HepG2 (cell line): ENCODE measurements at regions not wholly inside any gene's neighbourhood (a gene's known extent, or its start where the extent isn't known, plus 50 kb on each side); places are given as distances from the start of the nearest gene placed in this dataset.
A peak's percentile ranks its signal among the peaks of the same experiment; 100 is the strongest.

Experiments used
- ASH2L ChIP-seq: fragments of 300-600, 200-600 bp; sonication (generic); IDR thresholded peaks from 2 replicates; pipeline ENCODE4 v1.7.0; 2017; ENCODE audit warnings: low read depth, mild to moderate bottlenecking, moderate library complexity, mixed read lengths, low read length; ENCODE audit not compliant: insufficient read length
- CEBPB ChIP-seq: IDR thresholded peaks from 2 replicates; pipeline ENCODE4 v1.6.1; 2011; ENCODE audit warnings: low read depth, low read length, improper control_type of control experiment, borderline replicate concordance
- CHD2 ChIP-seq: IDR thresholded peaks from 2 replicates; pipeline ENCODE4 v1.6.1; 2011; ENCODE audit warnings: low read depth, low read length, improper control_type of control experiment
- CREB1 ChIP-seq, 2 experiments: fragments of 450-650 bp in 1 of 2; IDR thresholded peaks; 2 replicates each; pipeline ENCODE4 v1.6.1; 2016 to 2017; ENCODE audit warnings: control low read depth in 1 of 2, mild to moderate bottlenecking in 1 of 2, missing compliant biosample characterization in 1 of 2, missing genetic modification characterization in 1 of 2
- DDIT3 ChIP-seq: sonication (generic); formaldehyde crosslinking; IDR thresholded peaks from 2 replicates; pipeline ENCODE4 v1.4.0; 2020; ENCODE audit warnings: mild to moderate bottlenecking, missing genetic modification reagents
- EHMT2 ChIP-seq: fragments of 200-600 bp; sonication (generic); IDR thresholded peaks from 2 replicates; pipeline ENCODE4 v1.7.0; 2017; ENCODE audit warnings: antibody characterized with exemption, low read depth, low read length, borderline replicate concordance
- EP300 ChIP-seq, 3 experiments: sonication (generic) in 1 of 3; formaldehyde crosslinking in 1 of 3; IDR thresholded peaks; 2 replicates each; pipeline versions ENCODE4 v1.5.1 to v1.6.1; 2011 to 2020; ENCODE audit warnings: low read depth in 2 of 3, low read length in 2 of 3, borderline replicate concordance in 1 of 3, improper control_type of control experiment in 1 of 3, mild to moderate bottlenecking in 1 of 3, missing genetic modification reagents in 1 of 3, moderate library complexity in 1 of 3
- GATAD1 ChIP-seq: IDR thresholded peaks from 2 replicates; pipeline ENCODE4 v1.6.1; 2016; ENCODE audit warnings: missing genetic modification reagents, missing compliant biosample characterization
- GATAD2A ChIP-seq: IDR thresholded peaks from 2 replicates; pipeline ENCODE4 v1.6.1; 2016
- GZF1 ChIP-seq: sonication (generic); formaldehyde crosslinking; IDR thresholded peaks from 2 replicates; pipeline ENCODE4 v1.5.1; 2020; ENCODE audit warnings: mild to moderate bottlenecking, missing genetic modification reagents
- HNF1B ChIP-seq: sonication (generic); formaldehyde crosslinking; IDR thresholded peaks from 2 replicates; pipeline ENCODE4 v1.5.1; 2020; ENCODE audit warnings: mild to moderate bottlenecking, moderate library complexity, missing genetic modification reagents
- ISL2 ChIP-seq: sonication (generic); formaldehyde crosslinking; IDR thresholded peaks from 2 replicates; pipeline ENCODE4 v1.5.0; 2020; ENCODE audit warnings: missing genetic modification reagents
- KMT2A ChIP-seq: sonication (generic); formaldehyde crosslinking; IDR thresholded peaks from 2 replicates; pipeline ENCODE4 v1.4.0; 2020; ENCODE audit warnings: missing genetic modification reagents
- MAX ChIP-seq: IDR thresholded peaks from 2 replicates; pipeline ENCODE4 v1.6.1; 2012; ENCODE audit warnings: inconsistent platforms
- NAIF1 ChIP-seq: sonication (generic); formaldehyde crosslinking; IDR thresholded peaks from 2 replicates; pipeline ENCODE4 v1.5.0; 2020; ENCODE audit warnings: mild to moderate bottlenecking, missing genetic modification reagents, borderline replicate concordance
- NCOR1 ChIP-seq: fragments of 200-600 bp; sonication (generic); IDR thresholded peaks from 2 replicates; pipeline ENCODE4 v1.7.0; 2017; ENCODE audit warnings: antibody characterized with exemption, low read length, borderline replicate concordance
- NFYC ChIP-seq: IDR thresholded peaks from 2 replicates; pipeline ENCODE4 v1.6.1; 2016; ENCODE audit warnings: missing genetic modification reagents, missing compliant biosample characterization
- NR1H2 ChIP-seq: sonication (generic); formaldehyde crosslinking; IDR thresholded peaks from 2 replicates; pipeline ENCODE4 v1.8.1; 2022; ENCODE audit warnings: low read depth, missing genetic modification reagents, borderline replicate concordance
- SIX1 ChIP-seq: sonication (generic); formaldehyde crosslinking; IDR thresholded peaks from 2 replicates; pipeline ENCODE4 v1.4.0; 2020; ENCODE audit warnings: missing genetic modification reagents, borderline replicate concordance
- SPEN ChIP-seq: sonication (generic); formaldehyde crosslinking; IDR thresholded peaks from 2 replicates; pipeline ENCODE4 v1.5.1; 2020; ENCODE audit warnings: low read depth, mild to moderate bottlenecking, missing genetic modification reagents
- ZBTB14 ChIP-seq: sonication (generic); formaldehyde crosslinking; IDR thresholded peaks from 2 replicates; pipeline ENCODE4 v1.4.0; 2020; ENCODE audit warnings: missing genetic modification reagents
- ZBTB34 ChIP-seq: sonication (generic); formaldehyde crosslinking; IDR thresholded peaks from 2 replicates; pipeline ENCODE4 v1.8.0; 2022; ENCODE audit warnings: mild to moderate bottlenecking, missing genetic modification reagents
- ZNF282 ChIP-seq: fragments of 450-650 bp; IDR thresholded peaks from 2 replicates; pipeline ENCODE4 v1.6.1; 2018; ENCODE audit not compliant: partially characterized antibody
- ZNF329 ChIP-seq: sonication (generic); formaldehyde crosslinking; IDR thresholded peaks from 2 replicates; pipeline ENCODE4 v1.9.0; 2021; ENCODE audit warnings: low read depth, mild to moderate bottlenecking, missing genetic modification reagents
- ZNF337 ChIP-seq: sonication (generic); formaldehyde crosslinking; IDR thresholded peaks from 2 replicates; pipeline ENCODE4 v1.5.1; 2020; ENCODE audit warnings: missing genetic modification reagents, low read depth, mild to moderate bottlenecking, borderline replicate concordance
- ZNF33A ChIP-seq: sonication (generic); formaldehyde crosslinking; IDR thresholded peaks from 2 replicates; pipeline ENCODE4 v1.5.1; 2020; ENCODE audit warnings: missing genetic modification reagents, mild to moderate bottlenecking, moderate library complexity, borderline replicate concordance
- ZNF501 ChIP-seq: sonication (generic); formaldehyde crosslinking; IDR thresholded peaks from 2 replicates; pipeline ENCODE4 v1.5.1; 2020; ENCODE audit warnings: mild to moderate bottlenecking, moderate library complexity, missing genetic modification reagents

- peak; percentile 61 for TF ChIP-seq NAIF1
- no peak for TF ChIP-seq CHD2
- TF ChIP-seq DDIT3 (CRISPR knock-in tag): 0 out of 2 replicates have a peak, but pooled peaks have one; percentile 8
- 0 out of 2 replicates have a peak, but pooled peaks have one; percentile 28 for TF ChIP-seq ISL2 (CRISPR knock-in tag)
- 0 out of 2 replicates have a peak, but pooled peaks have one; percentile 25 for TF ChIP-seq ZBTB34 (CRISPR knock-in tag)
- TF ChIP-seq HNF1B (CRISPR knock-in tag): peak; percentile 72
- no peak for TF ChIP-seq ZNF329
- no peak for TF ChIP-seq ZNF501
- peak; percentile 87 for TF ChIP-seq GATAD2A
- peak in 1 of 2 experiments; percentile 42; a peak in 1 of 4 replicates for TF ChIP-seq EP300 (IDR thresholded peaks at IDR 0.05; ENCODE audit: low read depth in 2 of 2, low read length in 2 of 2)
- TF ChIP-seq EP300 (CRISPR knock-in tag; IDR thresholded peaks at IDR 0.05; ENCODE audit: borderline replicate concordance): 0 out of 2 replicates have a peak, but pooled peaks have one; percentile 33
- no peak for TF ChIP-seq ZBTB14 (CRISPR knock-in tag)
- TF ChIP-seq ZNF33A: no peak
- TF ChIP-seq CREB1 (IDR thresholded peaks at IDR 0.05): no peak
- peak; percentile 43; the same call in 1 of the 2 replicates for TF ChIP-seq CREB1 (CRISPR knock-in tag; IDR thresholded peaks at IDR 0.05)
- peak; percentile 27; the same call in 1 of the 2 replicates for TF ChIP-seq EHMT2
- TF ChIP-seq MAX: peak; percentile 77
- no peak for TF ChIP-seq SIX1
- no peak for TF ChIP-seq KMT2A (CRISPR knock-in tag)
- TF ChIP-seq ASH2L: peak; percentile 98
- TF ChIP-seq GATAD1: no peak
- peak; percentile 53; the same call in 1 of the 2 replicates for TF ChIP-seq CEBPB
- TF ChIP-seq GZF1 (CRISPR knock-in tag): peak; percentile 67; the same call in 1 of the 2 replicates
- 0 out of 2 replicates have a peak, but pooled peaks have one; percentile 38 for TF ChIP-seq ZNF337 (CRISPR knock-in tag)
- TF ChIP-seq NFYC (CRISPR knock-in tag): no peak
- TF ChIP-seq NCOR1: peak; percentile 54; the same call in 1 of the 2 replicates
- TF ChIP-seq SPEN (CRISPR knock-in tag): peak; percentile 34; the same call in 1 of the 2 replicates
- TF ChIP-seq ZNF282: no peak
- no peak for TF ChIP-seq NR1H2 (CRISPR knock-in tag)
Measured at GRCh38 chr12:93134893-93135285, 205.8 kb upstream of the EEA1 start (continued).
